ENCODE measurements at regions not wholly inside any gene's neighbourhood (a gene's known extent, or its start where the extent isn't known, plus 50 kb on each side); places are given as distances from the start of the nearest gene placed in this dataset.

- Mint-ChIP-seq H3K27ac (no peak overlapping the region), H3K4me1 (peaks cover 6 to 27% (median 15%) of the 10 kb centered on the region in 7 donors), H3K9me3 (peaks cover 0 to 2% (median 0%) of the 10 kb centered on the region in 11 donors), H3K4me3 (no peak overlapping the region), H3K27me3 (peaks cover 0 to 22% (median 5%) of the 10 kb centered on the region in 5 donors), H3K36me3 (no peaks in the 10 kb centered on the region)
- Histone ChIP-seq H3K27me3 (ENCODE audit: control insufficient read depth in 2 of 2, insufficient read depth in 2 of 2, low read length in 2 of 2) (peaks cover 0 to 3% of the 10 kb centered on the region in 2 donors), H3K4me1 (ENCODE audit: control insufficient read depth in 2 of 2, insufficient read depth in 2 of 2, low read length in 2 of 2) (peaks cover 0 to 9% of the 10 kb centered on the region in 2 donors), H3K27ac (ENCODE audit: low read depth, low read length) (no peak overlapping the region), H3K36me3 (ENCODE audit: control insufficient read depth in 2 of 3, insufficient read depth in 3 of 3, low read length in 3 of 3) (no peaks in the 10 kb centered on the region), H3K9me3 (ENCODE audit: control insufficient read depth in 2 of 3, low read length in 3 of 3) (no peaks in the 10 kb centered on the region), H3K4me3 (ENCODE audit: low read length) (no peak overlapping the region)
- ChIA-PET CTCF (no interaction called here), POLR2A (no interaction called here)
- intact Hi-C loops (cut with micrococcal nuclease) = loop anchor here in 1 of 2 donors (5.0 kb wide), 1 partner anchor 92 kb away; no protein-coding TSS in a partner anchor
- no peak for ATAC-seq
- DNase-seq = no peak
These were observed 303.0 kb downstream of the ICOS start for GRCh38 chr2:204239411-204240165.

- Mint-ChIP-seq H3K27me3 (peaks cover 0 to 22% (median 5%) of the 10 kb centered on the region in 5 donors), H3K27ac (no peak overlapping the region), H3K4me1 (peaks cover 6 to 27% (median 15%) of the 10 kb centered on the region in 7 donors), H3K9me3 (no peaks in the 10 kb centered on the region), H3K4me3 (no peak overlapping the region), H3K36me3 (no peaks in the 10 kb centered on the region)
- no peaks in the 10 kb centered on the region for H3K9me3 ChIP-seq (ENCODE audit: control insufficient read depth in 2 of 3, low read length in 3 of 3)
- peaks cover 0 to 3% of the 10 kb centered on the region in 2 donors for H3K27me3 ChIP-seq (ENCODE audit: control insufficient read depth in 2 of 2, insufficient read depth in 2 of 2, low read length in 2 of 2)
- intact Hi-C loops (cut with micrococcal nuclease) = loop anchor here in 1 of 2 donors (5.0 kb wide), 1 partner anchor 94 kb away; no protein-coding TSS in a partner anchor
- no peak for ATAC-seq
- ChIA-PET CTCF (no interaction called here), POLR2A (no interaction called here)
- no peaks in the 10 kb centered on the region for H3K36me3 ChIP-seq (ENCODE audit: control insufficient read depth in 2 of 3, insufficient read depth in 3 of 3, low read length in 3 of 3)
- H3K27ac ChIP-seq (ENCODE audit: low read depth, low read length) = no peak overlapping the region
- no peak for DNase-seq
- no peak overlapping the region for H3K4me3 ChIP-seq (ENCODE audit: low read length)
- H3K4me1 ChIP-seq (ENCODE audit: control insufficient read depth in 2 of 2, insufficient read depth in 2 of 2, low read length in 2 of 2) = peaks cover 0 to 9% of the 10 kb centered on the region in 2 donors
These were observed 304.3 kb upstream of the PARD3B start for GRCh38 chr2:204240961-204241360.

DNA sequence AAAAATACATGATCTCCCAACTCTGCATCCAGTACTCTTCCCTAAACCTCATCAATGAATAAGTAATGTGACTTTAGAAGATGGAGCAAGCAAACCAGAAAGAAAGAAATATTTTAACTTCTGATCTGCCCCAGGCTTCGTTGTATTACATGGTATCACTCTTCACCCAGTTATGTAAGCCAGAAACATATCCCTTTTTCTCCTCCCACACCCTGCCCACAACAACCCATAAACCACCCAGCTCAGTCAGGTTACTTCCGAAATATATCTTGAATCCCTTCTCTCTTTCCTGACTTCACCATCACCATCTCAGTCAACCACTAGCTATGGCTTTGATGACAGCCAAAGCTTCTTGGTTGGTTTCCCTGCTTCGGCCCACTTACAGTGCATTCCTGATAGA is 295.8 kb upstream of the PARD3B start:
- Mint-ChIP-seq H3K36me3 (no peaks in the 10 kb centered on the region), H3K4me1 (no peaks in the 10 kb centered on the region), H3K4me3 (no peak overlapping the region), H3K27me3 (peaks cover 0 to 21% (median 13%) of the 10 kb centered on the region in 5 donors), H3K27ac (no peak overlapping the region), H3K9me3 (no peaks in the 10 kb centered on the region)
- ATAC-seq = no peak
- H3K4me1 ChIP-seq (ENCODE audit: control insufficient read depth in 2 of 2, insufficient read depth in 2 of 2, low read length in 2 of 2) = no peaks in the 10 kb centered on the region
- no peak overlapping the region for H3K4me3 ChIP-seq (ENCODE audit: low read length)
- CTCF ChIA-PET = interaction anchor here (0.6 kb wide), 1 partner anchor 857 kb away, joined by 5 read pairs; no protein-coding TSS in a partner anchor
- POLR2A ChIA-PET = no interaction called here
- no peak overlapping the region for H3K27ac ChIP-seq (ENCODE audit: low read depth, low read length)
- no peak for DNase-seq
- H3K27me3 ChIP-seq (ENCODE audit: control insufficient read depth in 2 of 2, insufficient read depth in 2 of 2, low read length in 2 of 2) = no peaks in the 10 kb centered on the region
- intact Hi-C loops (cut with micrococcal nuclease) = no loop called here
- no peaks in the 10 kb centered on the region for H3K9me3 ChIP-seq (ENCODE audit: control insufficient read depth in 2 of 3, low read length in 3 of 3)
- no peaks in the 10 kb centered on the region for H3K36me3 ChIP-seq (ENCODE audit: control insufficient read depth in 2 of 3, insufficient read depth in 3 of 3, low read length in 3 of 3)

GRCh38 chr2:204250692-204251091 is 294.6 kb upstream of the PARD3B start:
- intact Hi-C loops (cut with micrococcal nuclease) = no loop called here
- H3K27ac ChIP-seq (ENCODE audit: low read depth, low read length) = no peak overlapping the region
- no peaks in the 10 kb centered on the region for H3K36me3 ChIP-seq (ENCODE audit: control insufficient read depth in 2 of 3, insufficient read depth in 3 of 3, low read length in 3 of 3)
- ChIA-PET CTCF (no interaction called here), POLR2A (interaction anchor here (0.7 kb wide), 1 partner anchor 919 kb away, joined by 3 read pairs; no protein-coding TSS in a partner anchor)
- no peak overlapping the region for H3K4me3 Mint-ChIP-seq
- ATAC-seq (no peak), DNase-seq (no peak)
- no peaks in the 10 kb centered on the region for H3K4me1 ChIP-seq (ENCODE audit: control insufficient read depth in 2 of 2, insufficient read depth in 2 of 2, low read length in 2 of 2)
- no peaks in the 10 kb centered on the region for H3K9me3 ChIP-seq (ENCODE audit: control insufficient read depth in 2 of 3, low read length in 3 of 3)
- no peaks in the 10 kb centered on the region for H3K36me3 Mint-ChIP-seq
- peaks cover 0 to 18% (median 13%) of the 10 kb centered on the region in 5 donors for H3K27me3 Mint-ChIP-seq
- H3K9me3 Mint-ChIP-seq = no peaks in the 10 kb centered on the region
- H3K4me1 Mint-ChIP-seq = peaks cover 0 to under 1% (median 0%) of the 10 kb centered on the region in 7 donors
- no peak overlapping the region for H3K27ac Mint-ChIP-seq
- no peaks in the 10 kb centered on the region for H3K27me3 ChIP-seq (ENCODE audit: control insufficient read depth in 2 of 2, insufficient read depth in 2 of 2, low read length in 2 of 2)
- no peak overlapping the region for H3K4me3 ChIP-seq (ENCODE audit: low read length)

DNA sequence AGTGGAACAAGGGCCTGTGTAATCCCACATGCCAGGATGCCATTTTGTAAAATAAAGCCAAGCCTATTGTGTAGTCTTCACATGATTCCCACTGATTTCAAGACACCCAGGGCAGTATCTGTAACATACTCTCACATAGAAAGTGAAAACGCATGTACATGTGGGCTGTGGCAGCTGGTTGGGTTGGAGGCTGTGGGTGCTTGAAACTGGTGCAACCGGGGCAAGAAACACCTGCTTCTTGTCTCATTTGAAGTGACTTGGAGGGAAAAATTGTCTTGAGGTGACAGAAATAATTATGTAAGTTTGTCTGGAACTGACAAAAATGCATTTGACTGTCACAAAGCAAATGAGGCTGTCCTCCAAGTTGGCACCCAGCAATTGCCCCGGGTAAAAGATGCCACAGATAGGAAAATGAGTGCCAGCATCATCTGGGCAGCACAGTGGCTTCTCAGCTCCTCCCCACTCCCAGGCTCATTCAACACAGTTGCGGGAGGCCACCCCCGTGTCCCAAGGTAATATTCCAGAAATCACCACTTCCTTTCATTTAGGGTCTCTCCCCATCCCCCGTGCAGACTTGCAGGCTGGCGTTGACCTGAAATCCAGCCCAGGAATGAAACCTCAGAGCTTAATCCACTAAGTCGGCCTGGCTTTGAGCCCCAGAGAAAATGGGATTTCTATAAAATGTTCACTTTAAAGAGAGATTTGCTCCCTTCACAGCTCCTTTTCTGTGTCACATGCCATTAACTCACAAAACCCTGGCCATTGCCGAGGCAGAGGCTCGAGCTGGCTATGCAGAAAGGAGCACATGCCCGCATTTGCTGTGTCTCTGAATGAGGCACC is 293.9 kb upstream of the PARD3B start:
- Mint-ChIP-seq H3K36me3 (no peaks in the 10 kb centered on the region), H3K27ac (no peak overlapping the region), H3K9me3 (no peaks in the 10 kb centered on the region), H3K4me3 (no peak overlapping the region), H3K4me1 (peaks cover 0 to 2% (median 0%) of the 10 kb centered on the region in 7 donors), H3K27me3 (peaks cover 0 to 21% (median 13%) of the 10 kb centered on the region in 5 donors)
- Histone ChIP-seq H3K27ac (ENCODE audit: low read depth, low read length) (no peak overlapping the region), H3K9me3 (ENCODE audit: control insufficient read depth in 2 of 3, low read length in 3 of 3) (no peaks in the 10 kb centered on the region), H3K36me3 (ENCODE audit: control insufficient read depth in 2 of 3, insufficient read depth in 3 of 3, low read length in 3 of 3) (no peaks in the 10 kb centered on the region), H3K4me1 (ENCODE audit: control insufficient read depth in 2 of 2, insufficient read depth in 2 of 2, low read length in 2 of 2) (no peaks in the 10 kb centered on the region), H3K27me3 (ENCODE audit: control insufficient read depth in 2 of 2, insufficient read depth in 2 of 2, low read length in 2 of 2) (no peaks in the 10 kb centered on the region), H3K4me3 (ENCODE audit: low read length) (no peak overlapping the region)
- ATAC-seq = no peak
- ChIA-PET CTCF (interaction anchor here (1.2 to 1.4 kb wide), 2 partner anchors 9 to 11 kb away, joined by 4 to 5 read pairs; no protein-coding TSS in a partner anchor), POLR2A (no interaction called here)
- intact Hi-C loops (cut with micrococcal nuclease) = no loop called here
- no peak for DNase-seq

DNA sequence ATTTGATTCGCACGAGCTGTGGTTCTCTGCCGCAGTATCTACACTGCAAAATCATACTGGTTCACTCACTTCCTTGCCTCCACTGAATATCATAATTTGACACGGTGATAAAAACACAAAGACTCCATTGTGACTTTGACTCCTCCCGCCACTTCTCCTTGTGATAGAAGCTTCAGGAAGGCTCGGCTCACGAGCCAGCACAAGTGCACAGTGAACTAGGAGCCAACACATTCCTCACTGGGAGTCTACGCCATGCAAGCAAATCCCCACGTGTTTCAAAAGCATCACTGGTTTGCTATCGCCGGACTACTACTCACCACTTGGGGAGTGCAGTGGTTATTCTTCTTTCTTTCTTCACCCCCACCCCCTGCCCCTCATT is 293.3 kb upstream of the PARD3B start:
- Mint-ChIP-seq H3K9me3 (no peaks in the 10 kb centered on the region), H3K27ac (no peak overlapping the region), H3K4me1 (peaks cover 0 to 2% (median 0%) of the 10 kb centered on the region in 7 donors), H3K4me3 (no peak overlapping the region), H3K36me3 (no peaks in the 10 kb centered on the region), H3K27me3 (peaks cover 0 to 21% (median 13%) of the 10 kb centered on the region in 5 donors)
- Histone ChIP-seq H3K4me3 (ENCODE audit: low read length) (no peak overlapping the region), H3K27ac (ENCODE audit: low read depth, low read length) (no peak overlapping the region), H3K27me3 (ENCODE audit: control insufficient read depth in 2 of 2, insufficient read depth in 2 of 2, low read length in 2 of 2) (no peaks in the 10 kb centered on the region), H3K36me3 (ENCODE audit: control insufficient read depth in 2 of 3, insufficient read depth in 3 of 3, low read length in 3 of 3) (no peaks in the 10 kb centered on the region), H3K9me3 (ENCODE audit: control insufficient read depth in 2 of 3, low read length in 3 of 3) (no peaks in the 10 kb centered on the region), H3K4me1 (ENCODE audit: control insufficient read depth in 2 of 2, insufficient read depth in 2 of 2, low read length in 2 of 2) (no peaks in the 10 kb centered on the region)
- DNase-seq = no peak
- intact Hi-C loops (cut with micrococcal nuclease) = no loop called here
- ChIA-PET POLR2A (no interaction called here), CTCF (interaction anchor here (1.2 to 1.4 kb wide), 2 partner anchors 8 to 11 kb away, joined by 4 to 5 read pairs; no protein-coding TSS in a partner anchor)
- ATAC-seq = no peak
